GM19099 (cell line): ENCODE measurements at regions not wholly inside any gene's neighbourhood (a gene's known extent, or its start where the extent isn't known, plus 50 kb on each side); places are given as distances from the start of the nearest gene placed in this dataset.

Experiments
- POLR2A ChIP-seq: IDR thresholded peaks from 3 replicates; pipeline ENCODE4 v1.6.1; 2011; ENCODE audit warnings: low read depth; ENCODE audit not compliant: insufficient read length; ENCODE audit errors: extremely low read depth

GRCh38 chr3:106115557-106115956 lies 246.7 kb upstream of the CBLB start:
- TF ChIP-seq POLR2A: no peak

GRCh38 chr3:106116733-106117489 lies 248.1 kb upstream of the CBLB start:
- no peak for TF ChIP-seq POLR2A

DNA sequence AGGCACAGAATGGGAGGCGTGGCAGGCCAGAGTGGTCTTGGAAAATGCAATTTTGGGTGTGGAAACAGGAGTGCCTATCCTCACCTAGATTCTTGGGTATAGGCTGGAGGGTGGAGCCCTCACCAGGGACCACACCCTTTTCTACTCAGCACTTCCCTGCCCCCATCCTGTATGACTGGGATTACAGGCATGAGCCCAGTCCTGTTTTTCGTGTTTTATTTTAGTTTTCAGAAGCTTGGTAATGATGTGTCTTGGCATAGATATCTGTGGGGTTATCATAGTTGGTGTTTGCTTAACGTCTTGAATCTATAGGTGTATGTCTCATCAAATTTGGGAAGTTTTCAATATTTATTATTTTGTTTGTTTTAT lies 248.7 kb upstream of the CBLB start:
- no peak for TF ChIP-seq POLR2A

DNA sequence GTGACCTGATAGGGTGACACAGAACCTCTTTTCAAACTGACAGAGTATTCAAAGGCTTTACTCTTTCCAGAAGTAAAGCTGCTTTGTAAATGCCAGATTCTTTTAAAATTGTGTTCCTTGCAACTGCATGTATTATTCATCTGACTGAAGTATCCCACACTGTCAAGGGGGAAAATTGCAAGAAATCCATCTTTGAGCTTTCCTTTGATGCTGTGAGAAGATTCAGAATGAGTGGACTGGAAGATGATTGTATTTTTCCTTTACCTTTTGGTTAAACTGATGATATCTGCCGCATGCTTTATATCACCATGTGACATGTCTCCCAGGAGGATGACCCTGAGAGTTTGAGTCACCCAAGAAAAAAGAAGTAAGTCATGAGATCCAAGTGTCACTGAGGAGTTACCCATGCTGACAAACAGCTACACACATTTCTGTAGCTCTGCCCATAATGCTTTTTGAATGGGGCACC lies 250.8 kb upstream of the CBLB start:
- no peak for TF ChIP-seq POLR2A

DNA sequence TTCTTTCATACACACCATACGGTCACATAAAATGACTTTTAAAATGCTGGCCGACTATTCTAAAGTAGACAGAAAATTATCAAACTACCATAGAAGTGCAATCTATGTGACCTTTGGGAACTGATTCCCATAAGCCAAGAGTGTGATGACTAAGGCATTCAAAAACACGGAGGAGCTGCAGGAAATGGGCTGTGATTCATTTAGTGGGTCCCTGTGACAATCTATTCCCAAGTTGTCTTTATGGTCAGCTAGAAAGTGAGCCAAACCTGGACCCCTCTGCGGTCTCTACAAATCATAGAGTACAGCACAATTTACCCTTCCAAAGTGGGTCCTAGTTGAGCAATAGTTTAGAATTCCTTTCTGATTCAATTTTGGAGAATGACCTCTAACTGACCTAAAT lies 251.5 kb upstream of the CBLB start:
- no peak for TF ChIP-seq POLR2A

GRCh38 chr3:106121491-106122289 lies 252.9 kb upstream of the CBLB start:
- TF ChIP-seq POLR2A: no peak

DNA sequence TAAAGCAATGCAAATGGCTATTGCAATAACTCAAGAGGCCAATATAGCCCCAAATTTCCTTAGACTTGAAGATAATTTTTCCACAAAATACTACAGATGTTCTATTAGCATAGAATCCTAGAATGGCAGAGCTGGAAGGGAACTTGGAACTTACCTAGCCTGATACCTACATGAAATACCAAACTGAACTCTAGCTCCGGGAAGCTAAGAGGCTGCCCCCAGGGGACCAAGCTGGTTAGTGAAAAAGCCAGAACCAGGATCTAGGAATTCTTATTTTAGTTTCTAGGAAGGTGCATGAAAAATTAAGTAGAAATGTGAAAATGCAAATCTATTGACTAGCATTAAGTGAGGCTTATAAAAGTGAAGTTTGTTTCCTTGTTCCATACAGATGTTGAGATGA lies 256.0 kb upstream of the CBLB start:
- no peak for TF ChIP-seq POLR2A

DNA sequence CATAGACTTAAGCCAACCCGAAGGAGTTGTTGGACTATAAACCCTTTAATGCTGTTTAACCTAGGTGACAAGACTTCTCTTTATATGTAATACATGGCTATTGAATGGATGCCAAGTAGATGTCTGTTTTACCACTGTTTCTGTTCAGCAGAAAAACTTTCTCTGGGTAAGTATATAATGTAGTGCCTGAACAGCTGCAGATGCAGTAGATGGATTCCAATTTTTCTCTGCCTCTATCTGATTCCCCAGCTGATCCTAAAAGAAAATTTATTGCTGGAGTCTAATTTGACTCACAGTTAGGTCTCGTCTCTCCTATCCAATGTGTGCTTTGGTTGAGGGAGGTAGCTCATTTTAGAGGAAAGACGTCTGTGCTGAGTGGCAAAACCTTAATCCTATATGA lies 256.5 kb upstream of the CBLB start:
- TF ChIP-seq POLR2A: no peak

GRCh38 chr3:106126067-106126845 lies 257.4 kb upstream of the CBLB start:
- TF ChIP-seq POLR2A: no peak

DNA sequence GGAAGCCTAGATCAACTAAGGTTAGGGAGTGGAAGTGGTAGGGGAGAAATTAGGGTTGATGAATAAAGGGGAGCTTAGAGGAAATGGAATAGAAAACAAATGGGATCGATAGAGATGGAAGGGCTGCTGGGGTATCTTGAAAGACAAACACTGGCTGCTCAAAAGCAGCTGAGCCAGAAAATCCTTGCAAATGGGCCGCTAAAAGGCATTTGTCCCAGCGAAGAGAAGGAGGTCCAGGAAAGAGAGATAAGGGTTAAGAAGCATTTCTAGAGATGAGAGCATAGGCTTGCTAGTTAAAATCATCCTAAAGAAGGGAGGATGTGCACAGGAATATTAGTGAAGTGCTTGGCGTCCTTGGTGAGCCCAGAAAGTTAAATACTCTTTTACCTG lies 258.0 kb upstream of the CBLB start:
- TF ChIP-seq POLR2A: no peak

GRCh38 chr3:106129939-106130338 lies 261.1 kb upstream of the CBLB start:
- TF ChIP-seq POLR2A: no peak

- TF ChIP-seq POLR2A: no peak
Measured at GRCh38 chr3:106130384-106131198, 261.8 kb upstream of the CBLB start.

DNA sequence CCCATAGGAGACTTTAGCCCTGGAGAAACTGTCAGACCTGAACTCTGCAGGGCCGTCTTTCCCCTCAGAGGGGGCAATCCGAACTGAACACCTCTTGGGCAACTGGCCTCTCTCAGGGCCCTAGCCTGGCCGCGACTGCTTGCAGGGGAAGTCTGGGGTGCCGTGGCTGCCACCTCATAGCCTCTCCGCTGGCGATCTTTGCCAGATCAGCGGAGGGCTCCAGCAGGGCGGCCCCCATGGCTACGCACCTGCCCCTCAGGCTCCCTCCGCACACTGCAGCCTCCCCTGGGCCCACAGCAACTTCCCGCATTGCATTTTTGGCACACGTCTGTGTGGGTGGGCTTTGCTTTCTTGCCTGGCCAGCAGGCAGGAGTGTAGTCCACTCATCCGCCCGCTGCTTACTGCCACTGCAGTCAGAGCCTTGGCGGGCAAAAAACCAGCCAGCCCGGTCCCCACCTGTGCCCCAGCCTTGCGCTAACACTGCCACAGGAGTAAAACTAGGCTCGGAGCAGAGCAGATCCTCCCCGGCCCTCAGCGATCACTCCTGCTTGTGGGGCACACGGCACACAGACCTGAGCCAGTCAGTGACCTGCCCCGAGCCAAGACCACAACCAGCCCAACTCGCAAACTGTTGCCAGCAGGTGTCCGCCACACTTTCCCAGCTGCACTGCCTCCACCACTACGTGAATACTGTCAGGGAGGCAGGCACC lies 266.8 kb upstream of the CBLB start:
- no peak for TF ChIP-seq POLR2A

DNA sequence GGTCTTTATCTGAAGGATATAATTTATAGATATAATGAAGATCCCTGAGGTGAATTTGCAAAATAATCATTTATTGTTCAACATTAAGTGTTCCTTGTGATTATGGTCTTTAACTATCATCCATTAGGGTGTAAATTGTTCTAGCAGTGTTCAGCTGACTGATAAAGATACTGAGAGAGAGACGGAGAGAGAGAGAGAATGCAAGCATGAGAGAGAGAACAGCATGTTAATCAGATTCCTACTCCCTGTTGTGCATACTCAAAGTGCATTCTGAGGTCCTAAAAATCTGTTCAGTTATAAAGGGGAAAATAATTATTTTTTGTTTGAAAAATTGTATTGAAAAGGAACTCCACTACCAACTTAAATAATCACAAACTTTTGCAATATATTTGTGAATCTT lies 271.0 kb upstream of the CBLB start:
- TF ChIP-seq POLR2A: no peak
